ENCODE measurements at regions not wholly inside any gene's neighbourhood (a gene's known extent, or its start where the extent isn't known, plus 50 kb on each side); places are given as distances from the start of the nearest gene placed in this dataset.

DNA sequence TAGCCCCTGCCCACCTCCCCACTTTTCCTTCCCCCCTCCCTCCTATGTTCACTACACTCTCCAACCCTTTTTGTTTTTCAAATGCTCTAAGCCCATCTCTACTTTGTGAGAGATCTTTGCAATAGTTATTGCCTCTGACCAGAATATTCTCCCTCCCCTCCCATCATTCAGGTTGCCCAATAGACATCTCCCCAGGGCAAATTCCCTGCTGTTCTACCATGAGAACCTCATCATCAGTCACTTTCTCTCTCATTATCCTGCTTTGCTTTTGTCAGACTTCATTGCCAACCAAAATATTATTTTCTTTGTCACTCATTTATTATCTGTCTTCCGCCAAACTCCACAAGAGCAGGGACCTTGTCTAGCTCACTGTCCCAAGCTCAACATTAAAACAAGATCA is 268.2 kb upstream of the PPARGC1A start:
- DNase-seq (ENCODE audit: low read depth): no peak

GRCh38 chr4:24150034-24150433 is 260.2 kb upstream of the PPARGC1A start:
- no peak for DNase-seq (ENCODE audit: low read depth)

- no peak for DNase-seq (ENCODE audit: low read depth)
These were observed 256.3 kb upstream of the PPARGC1A start for GRCh38 chr4:24146127-24146526.

- DNase-seq (ENCODE audit: low read depth): no peak
These were observed 255.7 kb upstream of the PPARGC1A start for GRCh38 chr4:24145591-24145990.

DNA sequence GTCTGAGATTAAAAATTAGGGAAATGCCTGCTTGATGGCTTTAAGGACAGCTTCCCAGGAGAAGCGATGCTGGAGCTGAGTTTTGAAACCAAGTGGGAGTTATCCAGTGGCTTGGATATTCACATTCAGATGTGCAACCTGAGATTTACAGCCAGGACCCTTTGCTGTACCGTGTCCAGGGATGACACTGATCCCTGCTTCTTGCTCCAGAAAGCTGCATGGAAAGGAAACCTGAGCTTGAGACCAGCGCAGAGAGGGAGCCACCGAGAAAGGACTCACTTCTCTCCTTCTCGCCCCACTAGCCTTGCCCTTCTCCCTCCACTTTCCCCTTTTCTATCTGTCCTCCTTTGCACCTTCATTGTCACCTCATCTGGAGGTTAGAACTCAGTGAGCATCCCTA is 254.5 kb upstream of the PPARGC1A start:
- DNase-seq (ENCODE audit: low read depth): no peak

GRCh38 chr4:24143741-24144140 is 253.9 kb upstream of the PPARGC1A start:
- no peak for DNase-seq (ENCODE audit: low read depth)

DNA sequence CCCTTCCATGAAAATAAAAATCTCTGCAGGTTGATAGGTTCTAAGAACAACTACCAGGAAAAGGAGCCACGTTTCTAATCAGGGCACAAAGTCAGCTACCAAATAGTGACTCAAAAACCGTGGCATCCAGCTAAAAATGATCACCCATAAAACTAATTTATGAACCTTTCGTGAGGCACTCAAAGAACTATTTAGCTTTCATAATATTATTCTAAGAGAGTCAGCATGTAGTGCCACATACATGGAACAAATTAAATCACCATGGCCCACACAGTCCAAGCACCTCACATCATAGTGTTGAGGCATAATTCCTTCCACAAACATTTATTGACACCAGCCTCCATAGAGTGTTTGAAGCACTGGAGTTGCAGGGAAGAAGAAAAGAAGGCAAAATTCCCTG is 252.0 kb upstream of the PPARGC1A start:
- no peak for DNase-seq (ENCODE audit: low read depth)

GRCh38 chr4:24140892-24141291 is 251.0 kb upstream of the PPARGC1A start:
- no peak for DNase-seq (ENCODE audit: low read depth)

DNA sequence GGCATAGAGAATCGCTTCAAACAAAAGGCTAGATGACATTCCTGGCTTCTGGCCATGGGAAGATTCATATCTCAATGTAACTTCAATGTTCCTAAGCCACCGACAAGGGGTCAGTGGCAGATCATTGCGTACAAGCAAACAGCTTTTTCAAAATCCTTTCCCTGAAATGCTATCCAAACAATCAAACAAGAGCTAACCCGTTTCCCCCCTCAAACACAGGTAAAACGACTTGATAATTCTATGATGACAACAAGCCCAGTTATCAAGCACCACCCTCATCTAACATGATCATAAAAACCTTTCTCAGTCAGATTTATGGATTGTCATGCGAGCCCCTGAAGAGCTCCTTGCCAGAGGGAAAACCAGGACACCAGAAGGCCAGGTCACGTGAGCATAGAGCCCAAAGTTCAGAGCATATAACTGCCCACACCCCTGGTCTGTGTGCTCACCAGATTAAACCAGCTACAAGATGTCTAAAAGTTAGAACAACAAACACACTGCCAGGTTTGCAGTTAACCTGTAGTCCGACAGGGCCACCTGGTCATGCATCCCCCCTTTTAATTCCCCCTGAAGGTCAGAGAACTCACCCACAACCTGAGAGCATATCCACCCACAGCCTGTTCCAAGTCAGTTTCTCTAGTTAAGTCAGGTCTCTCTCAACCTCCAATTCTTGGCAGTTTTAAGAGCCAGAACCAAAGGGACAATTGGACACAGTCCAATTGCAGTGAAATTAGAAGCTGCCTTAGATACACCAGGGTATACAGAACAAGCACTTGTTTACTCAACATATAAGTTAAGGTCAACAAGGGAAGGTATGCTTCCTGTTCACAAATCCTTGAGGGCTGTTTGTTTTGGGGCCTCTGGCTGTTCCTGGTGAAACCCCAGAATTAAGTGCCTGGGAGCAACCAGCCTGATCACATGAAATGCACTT is 248.1 kb upstream of the PPARGC1A start:
- DNase-seq (ENCODE audit: low read depth): no peak

GRCh38 chr4:24131954-24132673 is 242.3 kb upstream of the PPARGC1A start:
- DNase-seq (ENCODE audit: low read depth): no peak

DNA sequence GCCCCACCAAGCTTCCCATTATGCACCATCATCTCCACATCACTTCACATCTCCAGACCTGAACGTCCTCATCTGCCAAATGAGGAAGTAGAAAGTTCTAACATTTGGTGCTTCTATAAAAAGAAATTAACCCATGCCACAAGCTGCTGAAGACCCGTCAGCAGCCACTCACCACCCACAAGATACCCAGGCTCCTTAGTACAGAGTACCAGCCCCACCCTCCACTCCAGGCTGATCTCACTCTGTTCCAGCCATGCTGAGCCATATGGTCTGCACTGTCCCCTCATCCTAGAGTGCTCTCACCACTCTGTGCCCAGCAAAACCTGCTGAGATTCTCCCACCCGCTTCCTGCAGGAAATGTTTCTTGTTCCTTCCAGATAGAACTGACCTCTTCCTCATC is 240.8 kb upstream of the PPARGC1A start:
- no peak for DNase-seq (ENCODE audit: low read depth)

GRCh38 chr4:24126776-24127175 is 236.9 kb upstream of the PPARGC1A start:
- no peak for DNase-seq (ENCODE audit: low read depth)

- DNase-seq (ENCODE audit: low read depth): no peak
These were observed 231.7 kb upstream of the PPARGC1A start for GRCh38 chr4:24121395-24122175.

GRCh38 chr4:24117975-24118374 is 228.1 kb upstream of the PPARGC1A start:
- DNase-seq (ENCODE audit: low read depth): no peak

- DNase-seq (ENCODE audit: low read depth): no peak
These were observed 226.3 kb upstream of the PPARGC1A start for GRCh38 chr4:24116107-24116506.

DNA sequence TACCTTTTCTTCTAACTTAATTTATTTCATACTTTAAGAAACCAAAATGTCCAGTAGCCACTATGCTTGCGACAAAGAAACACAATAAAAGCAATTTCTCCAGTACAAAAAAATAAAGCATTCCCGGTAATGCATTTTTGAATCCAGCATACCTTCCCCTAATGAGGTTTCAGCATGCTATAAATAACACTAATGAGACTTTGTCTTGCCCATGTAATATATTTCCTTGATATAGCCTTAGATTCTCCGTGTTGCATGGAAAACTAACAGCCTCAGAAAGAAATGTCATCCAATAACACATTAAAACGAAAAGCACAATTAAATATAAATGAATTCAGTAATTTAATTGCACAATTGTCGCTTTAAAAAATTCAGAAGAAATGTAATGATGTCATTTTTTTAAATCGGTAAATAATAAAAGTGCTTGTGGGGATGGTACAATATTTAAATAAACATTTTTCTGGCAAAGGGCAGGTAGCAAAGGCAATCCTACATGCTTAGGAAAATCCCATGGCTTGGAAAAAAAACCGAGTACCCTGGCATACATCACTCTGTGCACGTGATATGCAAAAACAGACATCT is 225.2 kb upstream of the PPARGC1A start:
- no peak for DNase-seq (ENCODE audit: low read depth)

DNA sequence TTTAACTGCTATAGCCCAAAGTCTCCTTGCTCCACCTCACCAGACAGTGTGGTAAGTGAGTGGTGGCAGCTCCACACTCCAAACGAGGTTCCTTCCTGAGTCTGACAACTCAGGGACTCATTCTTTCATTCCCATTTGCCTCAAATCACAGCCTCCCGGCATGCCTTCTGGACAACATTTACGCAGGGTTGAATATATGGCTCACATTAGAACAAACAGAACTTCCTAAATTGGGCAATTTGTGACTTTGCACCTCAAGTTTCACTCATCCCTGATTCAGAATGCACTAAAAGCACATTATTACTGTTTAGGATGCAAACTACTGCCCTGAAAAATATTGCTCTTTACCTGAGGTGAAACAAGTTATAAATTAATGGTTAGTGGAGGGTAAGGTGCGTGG is 224.6 kb upstream of the PPARGC1A start:
- no peak for DNase-seq (ENCODE audit: low read depth)

- DNase-seq (ENCODE audit: low read depth): no peak
These were observed 222.6 kb upstream of the PPARGC1A start for GRCh38 chr4:24112466-24112865.

DNA sequence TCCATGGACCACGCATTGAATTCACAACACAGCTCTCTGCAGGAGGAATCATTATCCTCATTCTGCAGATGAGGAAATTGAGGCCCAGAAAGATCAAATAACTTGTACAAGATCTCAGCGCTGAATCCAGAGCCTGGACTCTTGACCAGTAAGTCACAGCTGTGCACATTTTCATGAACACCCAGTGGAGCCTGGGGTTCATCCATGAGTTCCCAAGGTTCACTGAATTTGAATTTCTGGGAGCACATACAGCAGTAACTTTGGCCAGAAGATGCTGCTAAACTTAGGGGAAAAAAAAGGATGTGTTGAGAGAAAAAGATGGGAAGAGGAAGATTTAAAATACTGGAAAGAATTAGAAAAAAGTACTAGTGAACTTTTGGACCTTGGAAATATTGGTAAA is 218.7 kb upstream of the PPARGC1A start:
- no peak for DNase-seq (ENCODE audit: low read depth)

GRCh38 chr4:24105327-24106038 is 215.6 kb upstream of the PPARGC1A start:
- DNase-seq (ENCODE audit: low read depth): peak; percentile 51

DNA sequence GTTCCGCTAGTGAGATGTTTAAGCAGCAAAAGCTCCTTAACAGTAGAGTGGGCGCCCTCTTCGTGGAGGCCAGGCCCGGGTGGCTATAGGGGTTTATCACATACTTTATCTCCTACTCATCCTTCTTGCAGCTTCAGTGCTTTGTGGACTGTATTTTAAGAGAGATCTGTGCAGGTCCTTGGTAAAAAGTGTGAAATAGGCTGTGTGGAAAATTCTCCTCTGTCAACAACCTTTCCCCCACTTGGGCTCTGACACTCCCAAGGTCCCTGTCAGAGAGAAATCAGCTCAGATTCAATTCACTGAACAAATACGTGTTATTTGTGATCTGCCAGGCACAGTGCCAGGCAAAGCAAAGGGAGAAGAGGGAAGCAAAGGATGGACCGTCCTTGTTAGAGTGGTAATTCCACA is 214.3 kb upstream of the PPARGC1A start:
- DNase-seq (ENCODE audit: low read depth): no peak
